DOHH2 (cell line): ENCODE measurements at regions not wholly inside any gene's neighbourhood (a gene's known extent, or its start where the extent isn't known, plus 50 kb on each side); places are given as distances from the start of the nearest gene placed in this dataset.

ENCODE experiments used
- CTCF ChIP-seq: fragments of 200-600 bp; sonication (generic); IDR thresholded peaks from one replicate; pipeline ENCODE4 v1.5.1; 2014; ENCODE audit warnings: antibody characterized with exemption, mild to moderate bottlenecking, low read depth, low read length; ENCODE audit not compliant: poor library complexity, severe bottlenecking
- EZH2phosphoT487 ChIP-seq: fragments of 200-600 bp; sonication (generic); IDR thresholded peaks from 2 replicates; pipeline ENCODE4 v1.6.1; 2017; ENCODE audit warnings: borderline replicate concordance, mild to moderate bottlenecking, antibody characterized with exemption, low read length, moderate library complexity, mixed read lengths

GRCh38 chr1:90193116-90193515 is 198.2 kb downstream of the ZNF326 start:
- TF ChIP-seq CTCF (no peak), EZH2phosphoT487 (no peak)
